GM18951 (cell line): ENCODE measurements at regions not wholly inside any gene's neighbourhood (a gene's known extent, or its start where the extent isn't known, plus 50 kb on each side); places are given as distances from the start of the nearest gene placed in this dataset.

ENCODE experiments used
- POLR2A ChIP-seq: IDR thresholded peaks from 4 replicates; pipeline ENCODE4 v1.6.1; 2011; ENCODE audit warnings: mild to moderate bottlenecking; ENCODE audit not compliant: insufficient read length, insufficient read depth; ENCODE audit errors: extremely low read depth
- in situ Hi-C: fragments of 300-500 bp; cut with MboI; formaldehyde crosslinking; loops from one replicate; pipeline ENCODE4 v1.12.0; 2022; ENCODE audit warnings: low sequenced_read_pairs, mixed read lengths, inconsistent platforms; ENCODE audit not compliant: unreplicated experiment

DNA sequence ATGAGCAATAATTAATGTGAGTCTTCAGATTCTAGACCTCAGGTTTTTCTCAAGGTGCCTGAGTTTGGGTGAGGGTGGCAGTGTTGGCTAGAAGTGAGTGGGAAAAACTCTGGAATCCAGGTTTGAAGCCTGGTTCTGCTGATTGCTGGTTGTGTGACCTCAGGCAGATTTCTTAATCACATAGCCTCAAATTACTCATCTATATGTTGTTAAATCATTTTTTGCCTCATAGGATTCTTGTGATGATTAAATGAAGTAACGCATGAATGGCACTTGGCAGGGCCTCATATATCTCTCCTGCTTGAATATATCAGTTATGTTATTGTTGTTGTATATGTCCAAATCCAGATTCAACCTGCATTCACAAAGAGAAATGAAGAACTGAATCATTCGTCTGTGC lies 60.5 kb downstream of the NR2F2 start:
- TF ChIP-seq POLR2A, result no peak
- in situ Hi-C loops, result no loop called here

DNA sequence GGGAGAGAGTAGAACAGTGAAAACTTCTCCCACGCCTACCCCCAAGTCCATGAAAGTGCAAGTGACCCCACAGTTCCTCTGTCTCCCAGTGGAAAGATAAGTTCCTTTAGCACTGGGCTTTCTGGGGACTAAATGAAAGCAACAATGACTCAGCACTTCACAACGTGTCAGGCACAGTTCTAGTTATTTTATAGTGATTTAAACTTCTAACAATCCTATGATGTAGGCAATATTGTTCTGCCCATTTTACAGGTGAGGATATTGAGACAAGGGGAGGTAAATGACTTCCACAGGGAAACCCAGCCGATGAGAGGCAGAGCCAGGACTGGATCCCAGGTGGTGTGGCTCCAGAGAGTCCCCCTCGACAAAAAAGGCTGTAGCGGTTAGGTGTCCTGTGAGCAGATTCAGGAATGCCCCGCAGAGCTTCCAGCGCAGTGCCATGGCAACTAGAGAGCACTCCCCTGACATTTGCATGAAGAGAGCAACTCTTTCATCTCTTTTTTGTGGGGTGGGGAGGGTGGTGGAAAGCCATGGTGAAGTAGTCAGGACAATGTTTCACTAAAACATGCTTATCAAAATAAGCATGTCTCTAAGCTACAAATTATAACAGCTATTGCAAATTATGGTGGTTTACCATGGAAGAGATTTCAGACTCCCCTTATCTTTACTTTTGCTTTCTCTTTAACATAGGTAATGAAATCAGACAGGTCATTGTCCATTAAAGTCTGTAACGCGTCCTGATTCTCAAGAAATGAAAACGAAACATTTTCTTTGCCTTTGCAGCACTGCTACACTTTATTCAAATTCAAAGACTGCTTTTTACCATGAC lies 62.1 kb downstream of the NR2F2 start:
- in situ Hi-C loops, result no loop called here
- TF ChIP-seq POLR2A, result no peak

DNA sequence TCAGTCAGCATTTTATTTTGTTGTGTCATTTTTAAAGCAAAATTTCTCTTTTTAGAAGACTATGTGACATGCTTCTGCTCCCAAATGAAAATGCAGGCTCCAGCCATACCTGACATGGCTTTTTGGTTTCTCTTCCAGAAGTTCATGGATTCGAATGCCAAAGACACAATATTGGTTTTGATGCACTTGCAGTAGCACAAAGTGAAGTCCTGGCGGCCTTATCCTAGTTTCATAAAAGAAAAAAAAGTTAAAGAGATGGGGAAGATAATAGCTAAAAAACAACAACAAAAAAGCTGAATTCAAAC lies 62.7 kb downstream of the NR2F2 start:
- no peak for TF ChIP-seq POLR2A
- in situ Hi-C loops, result no loop called here

DNA sequence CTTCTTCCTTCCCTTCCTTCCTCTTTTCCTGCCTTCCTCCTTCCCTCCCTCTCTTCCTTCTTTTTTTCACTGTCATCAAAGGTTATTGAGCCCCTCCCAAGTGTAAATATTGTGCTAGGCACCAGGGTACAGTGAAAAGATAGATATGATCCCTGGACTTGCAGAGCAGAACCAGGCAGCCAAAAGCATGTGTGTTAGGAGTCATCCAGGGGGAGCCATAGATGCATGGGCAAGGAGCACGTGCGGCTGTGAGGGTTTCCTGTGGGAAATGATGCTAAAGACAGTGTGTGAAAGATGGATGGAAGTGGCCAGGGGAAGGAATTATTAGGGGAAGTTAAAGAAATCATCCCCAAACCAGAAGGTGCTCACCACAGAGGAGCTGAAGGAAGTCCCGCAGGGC lies 65.2 kb downstream of the NR2F2 start:
- no peak for TF ChIP-seq POLR2A
- in situ Hi-C loops, result no loop called here

DNA sequence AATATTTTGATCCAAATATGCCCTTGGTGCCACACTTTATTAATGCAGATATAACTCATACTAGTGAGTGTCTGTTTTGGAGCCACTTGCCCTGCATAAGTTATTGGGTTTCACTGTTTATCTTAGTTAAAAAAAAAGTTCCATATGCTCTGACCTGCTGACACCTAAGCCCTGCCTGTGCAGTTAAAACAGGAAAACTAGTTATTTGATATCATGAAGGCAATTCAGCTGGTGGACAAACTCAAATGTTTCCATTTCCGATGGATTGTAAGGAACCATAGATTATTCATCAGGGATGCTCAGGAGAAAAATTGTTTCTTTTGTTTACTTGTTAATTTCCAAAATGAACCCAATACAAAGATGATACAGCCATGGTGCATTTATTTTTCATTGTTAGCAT lies 68.3 kb downstream of the NR2F2 start:
- in situ Hi-C loops, result no loop called here
- TF ChIP-seq POLR2A, result no peak

DNA sequence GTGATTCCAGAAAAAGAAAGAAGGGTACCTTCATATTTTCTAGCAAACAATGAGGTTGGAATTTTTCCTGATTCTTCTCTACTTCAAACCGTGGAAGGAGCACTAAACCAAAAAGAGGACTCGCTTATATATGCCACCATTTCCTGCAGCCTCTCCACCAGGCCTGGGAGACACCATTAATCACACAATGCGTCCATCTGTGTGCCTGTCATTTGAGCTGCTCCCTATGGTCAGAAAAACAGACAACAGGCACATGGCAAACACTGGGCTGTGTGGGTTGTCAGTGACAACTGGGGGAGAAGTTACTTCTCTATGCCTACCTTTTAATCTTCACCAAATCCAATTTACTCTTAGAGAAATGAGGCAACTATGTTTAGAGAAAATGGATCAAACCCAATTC lies 71.9 kb downstream of the NR2F2 start:
- TF ChIP-seq POLR2A, result no peak
- in situ Hi-C loops, result no loop called here

DNA sequence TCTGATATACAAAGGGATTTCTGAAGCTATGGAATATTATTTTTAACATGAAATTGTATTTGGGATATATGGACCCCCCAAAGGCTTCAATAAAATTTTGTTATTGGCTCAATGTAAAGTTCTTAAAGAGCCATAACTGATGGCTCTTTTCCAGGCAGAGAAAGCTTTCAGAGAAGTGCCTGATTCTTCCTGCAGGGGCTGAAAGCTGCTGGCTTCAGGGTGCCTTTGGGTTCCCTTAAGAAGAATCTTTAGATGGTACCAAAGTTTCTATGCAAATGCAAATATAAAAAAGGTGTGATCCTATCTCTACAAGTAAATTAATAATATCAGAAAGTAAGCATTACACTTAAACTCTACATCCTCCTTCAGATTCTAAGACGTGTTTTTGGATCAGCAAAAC lies 72.6 kb downstream of the NR2F2 start:
- TF ChIP-seq POLR2A, result no peak
- in situ Hi-C loops, result no loop called here

DNA sequence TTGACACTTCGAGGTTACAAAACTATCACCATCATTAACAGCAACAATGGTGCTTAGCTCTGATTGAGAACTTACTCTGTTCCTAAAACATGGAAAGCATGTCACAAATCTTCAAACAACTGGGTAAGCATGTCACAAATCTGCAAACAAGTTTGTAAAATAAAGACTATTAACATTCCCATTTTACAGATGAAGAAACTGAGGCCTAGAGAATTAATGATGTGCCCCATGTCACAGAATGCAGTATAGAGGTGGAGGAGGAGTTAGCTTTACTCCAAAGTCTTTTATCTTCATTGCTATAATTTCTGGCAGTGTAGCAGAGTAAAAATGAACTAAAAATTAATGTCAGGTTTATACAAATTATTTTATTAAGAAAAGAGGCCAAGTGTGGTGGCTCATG lies 73.4 kb downstream of the NR2F2 start:
- in situ Hi-C loops, result no loop called here
- TF ChIP-seq POLR2A, result no peak

DNA sequence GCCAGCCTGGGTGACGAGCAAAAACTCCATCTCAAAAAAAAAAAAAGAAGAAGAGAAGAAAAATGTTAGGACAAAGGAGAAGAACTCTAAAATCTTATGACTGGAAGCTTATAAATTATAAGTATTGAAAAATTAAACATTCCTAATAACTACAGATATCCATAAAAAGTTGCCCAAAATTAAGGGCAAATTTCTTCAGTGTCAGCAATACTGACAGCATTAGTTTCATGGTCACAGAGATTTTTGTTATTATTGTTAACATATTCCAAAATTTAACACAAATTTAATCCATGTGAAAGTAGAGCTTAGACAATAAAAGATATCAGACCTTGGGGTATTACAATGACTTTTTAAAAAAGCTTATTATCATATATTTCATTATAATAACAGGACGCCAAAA lies 74.1 kb downstream of the NR2F2 start:
- in situ Hi-C loops, result no loop called here
- TF ChIP-seq POLR2A, result no peak

DNA sequence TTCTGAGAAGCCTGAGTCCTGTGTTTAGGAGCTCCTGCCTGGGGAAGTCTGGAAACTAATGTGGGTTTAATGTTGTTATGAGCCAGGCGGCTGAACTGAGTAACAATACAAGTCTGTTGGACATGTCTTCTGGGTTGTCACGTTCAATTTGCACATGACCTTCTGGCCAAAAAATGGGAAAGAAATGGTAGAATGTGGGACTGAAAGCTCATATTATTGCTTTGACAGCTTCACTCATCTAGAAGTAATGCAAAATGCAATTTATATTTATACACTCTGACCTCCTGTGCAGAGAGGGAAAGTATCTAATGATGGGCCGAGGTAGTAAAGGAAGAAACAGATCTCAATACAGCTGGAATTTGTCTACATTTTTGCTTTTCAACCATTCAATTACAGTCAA lies 75.8 kb downstream of the NR2F2 start:
- TF ChIP-seq POLR2A, result no peak
- in situ Hi-C loops, result no loop called here

DNA sequence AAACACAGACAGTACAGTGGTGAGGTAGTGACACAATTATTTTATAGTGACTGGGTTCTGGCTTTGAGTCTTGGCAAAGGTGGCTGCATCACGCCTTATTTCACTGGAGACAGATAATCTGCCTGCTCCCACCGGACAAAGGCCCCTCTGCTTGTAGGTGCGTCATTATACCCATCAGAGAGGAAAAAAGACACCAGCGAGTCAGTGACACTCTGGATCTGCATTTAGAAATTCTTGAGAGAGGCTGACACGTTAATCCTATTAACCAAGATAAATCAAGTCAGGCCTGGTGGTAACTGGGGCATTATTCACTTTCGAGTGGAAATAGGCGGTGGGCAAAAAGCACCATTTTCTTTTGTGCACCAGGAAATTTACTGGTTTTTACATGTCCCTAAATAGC lies 76.2 kb downstream of the NR2F2 start:
- TF ChIP-seq POLR2A, result no peak
- in situ Hi-C loops, result no loop called here

DNA sequence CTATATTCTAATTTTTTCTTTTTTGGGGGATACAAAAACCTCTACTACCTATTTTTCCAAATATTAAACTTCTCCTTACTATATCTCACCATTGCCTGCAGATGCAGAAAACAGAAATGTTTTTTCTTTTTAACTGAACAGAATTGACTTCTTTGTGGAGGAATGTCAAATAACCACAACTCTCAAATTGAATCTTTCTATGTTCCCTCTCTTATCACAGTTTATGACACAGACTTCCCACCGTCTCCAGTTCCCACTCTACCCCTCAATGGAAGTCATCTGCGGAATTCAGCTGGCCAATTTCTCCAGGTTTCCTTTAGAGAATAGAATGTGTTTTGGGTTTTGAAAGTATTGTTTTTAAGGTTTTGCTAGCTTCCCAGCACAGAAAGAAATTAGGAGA lies 77.0 kb downstream of the NR2F2 start:
- TF ChIP-seq POLR2A, result no peak

DNA sequence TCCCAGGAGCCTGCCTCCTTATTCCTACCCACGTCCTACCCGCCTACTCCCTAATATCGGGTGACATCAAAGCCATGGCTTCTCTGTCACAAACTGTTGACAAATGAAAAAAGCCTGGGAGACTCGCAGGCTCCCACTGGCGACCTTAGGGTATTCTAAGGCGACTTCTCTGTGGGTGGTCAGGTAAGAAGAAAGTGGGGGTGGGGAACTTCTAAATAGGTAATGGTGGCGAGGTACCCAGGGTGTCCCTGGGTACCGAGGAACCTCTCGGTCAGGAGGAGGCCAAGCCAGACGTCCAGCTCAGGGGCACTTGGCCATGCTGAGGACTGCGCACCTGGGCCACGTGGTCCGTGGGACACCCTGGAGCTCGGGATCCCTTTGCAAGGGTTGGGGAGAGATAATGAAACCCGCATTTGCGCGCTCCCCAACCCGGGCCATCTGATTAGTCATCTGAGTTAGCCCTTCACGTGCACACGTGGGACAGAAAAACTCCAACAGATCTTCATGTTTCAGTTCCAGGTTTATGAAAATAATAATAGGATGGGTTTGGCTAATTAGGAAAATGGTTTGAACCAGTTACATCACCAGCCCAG lies 78.2 kb downstream of the NR2F2 start:
- no peak for TF ChIP-seq POLR2A
- in situ Hi-C loops, result no loop called here

More for the DNA sequence above, 77.0 kb downstream of the NR2F2 start:
- in situ Hi-C loops, result no loop called here
